Coronary artery (tissue), 2 donors: ENCODE measurements at regions not wholly inside any gene's neighbourhood (a gene's known extent, or its start where the extent isn't known, plus 50 kb on each side); places are given as distances from the start of the nearest gene placed in this dataset.

ENCODE experiments used
- DNase-seq: peaks from one replicate; pipeline ENCODE4 v3.0.0-alpha.2; 2017; ENCODE audit warnings: low spot score
- H3K27ac ChIP-seq, 2 donors: fragments of 200-600 bp; sonication (generic); one replicate each; pipeline ENCODE4 v1.5.1; 2016 to 2019
- H3K4me3 ChIP-seq: fragments of 200-600 bp; sonication (generic); 2 replicates; pipeline ENCODE4 v1.5.1; 2016; ENCODE audit warnings: mild to moderate bottlenecking, moderate library complexity
- TF ChIP-seq, protein P1 (sequence below): fragments of 200-600 bp; sonication (generic); IDR thresholded peaks from one replicate; pipeline ENCODE4 v1.5.1; 2019; ENCODE audit warnings: antibody characterized with exemption

- Histone ChIP-seq H3K27ac (no peak overlapping the region), H3K4me3 (no peak overlapping the region)
- TF ChIP-seq, protein P1, sequence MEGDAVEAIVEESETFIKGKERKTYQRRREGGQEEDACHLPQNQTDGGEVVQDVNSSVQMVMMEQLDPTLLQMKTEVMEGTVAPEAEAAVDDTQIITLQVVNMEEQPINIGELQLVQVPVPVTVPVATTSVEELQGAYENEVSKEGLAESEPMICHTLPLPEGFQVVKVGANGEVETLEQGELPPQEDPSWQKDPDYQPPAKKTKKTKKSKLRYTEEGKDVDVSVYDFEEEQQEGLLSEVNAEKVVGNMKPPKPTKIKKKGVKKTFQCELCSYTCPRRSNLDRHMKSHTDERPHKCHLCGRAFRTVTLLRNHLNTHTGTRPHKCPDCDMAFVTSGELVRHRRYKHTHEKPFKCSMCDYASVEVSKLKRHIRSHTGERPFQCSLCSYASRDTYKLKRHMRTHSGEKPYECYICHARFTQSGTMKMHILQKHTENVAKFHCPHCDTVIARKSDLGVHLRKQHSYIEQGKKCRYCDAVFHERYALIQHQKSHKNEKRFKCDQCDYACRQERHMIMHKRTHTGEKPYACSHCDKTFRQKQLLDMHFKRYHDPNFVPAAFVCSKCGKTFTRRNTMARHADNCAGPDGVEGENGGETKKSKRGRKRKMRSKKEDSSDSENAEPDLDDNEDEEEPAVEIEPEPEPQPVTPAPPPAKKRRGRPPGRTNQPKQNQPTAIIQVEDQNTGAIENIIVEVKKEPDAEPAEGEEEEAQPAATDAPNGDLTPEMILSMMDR = no peak
- no peak for DNase-seq
These were observed 325.9 kb downstream of the NDFIP2 start for GRCh38 chr13:79806821-79807220.

DNA sequence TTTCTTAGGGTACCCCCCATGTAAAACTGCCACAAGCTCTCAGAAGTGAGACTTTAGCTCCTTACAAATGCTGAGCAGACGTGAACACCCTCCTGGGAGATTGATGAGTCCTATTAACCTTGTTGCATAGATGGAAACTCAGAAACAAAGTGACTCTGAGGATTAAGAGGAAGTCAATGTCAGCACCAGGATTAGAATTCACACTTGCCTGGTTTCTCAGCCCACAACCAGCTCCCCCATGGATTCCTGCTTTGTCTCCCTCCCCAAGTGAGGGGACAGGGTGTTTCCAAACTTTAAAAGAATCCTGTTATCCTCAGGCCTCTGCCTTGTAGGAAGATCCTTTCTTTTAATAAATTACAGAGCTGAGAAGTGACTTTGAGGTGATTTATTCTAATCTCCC, 324.4 kb downstream of the NDFIP2 start:
- TF ChIP-seq, protein P1 = no peak
- Histone ChIP-seq H3K27ac (no peak overlapping the region), H3K4me3 (no peak overlapping the region)
- no peak for DNase-seq

DNA sequence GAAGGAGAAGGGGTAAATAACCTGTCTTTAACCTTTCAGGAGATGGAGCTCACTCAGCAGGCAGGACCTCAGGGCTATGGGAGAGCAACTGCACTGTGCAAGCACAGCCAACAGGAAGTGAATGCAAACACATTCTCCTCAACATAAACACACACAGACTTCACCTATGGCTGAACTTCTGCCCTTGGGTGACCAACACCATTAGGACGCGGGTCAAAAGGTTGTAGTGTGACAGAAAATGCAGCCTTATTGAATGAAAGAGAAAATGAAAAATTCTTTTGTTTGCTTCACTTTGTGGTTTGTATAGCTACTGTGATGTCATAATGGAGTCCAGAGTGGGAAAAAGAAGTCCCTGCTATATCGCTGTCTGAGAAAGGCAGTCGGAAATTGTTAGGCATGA, 323.0 kb downstream of the NDFIP2 start:
- TF ChIP-seq, protein P1 = no peak
- H3K27ac ChIP-seq = no peak overlapping the region
- DNase-seq = no peak
- no peak overlapping the region for H3K4me3 ChIP-seq

GRCh38 chr13:79803296-79803695, 322.3 kb downstream of the NDFIP2 start:
- TF ChIP-seq, protein P1 = no peak
- H3K4me3 ChIP-seq = no peak overlapping the region
- no peak for DNase-seq

GRCh38 chr13:79802389-79803085, 321.6 kb downstream of the NDFIP2 start:
- DNase-seq = no peak
- H3K4me3 ChIP-seq = no peak overlapping the region
- TF ChIP-seq, protein P1 = no peak
- H3K27ac ChIP-seq = no peak overlapping the region

More at GRCh38 chr13:79803296-79803695, 322.3 kb downstream of the NDFIP2 start:
- no peak overlapping the region for H3K27ac ChIP-seq

DNA sequence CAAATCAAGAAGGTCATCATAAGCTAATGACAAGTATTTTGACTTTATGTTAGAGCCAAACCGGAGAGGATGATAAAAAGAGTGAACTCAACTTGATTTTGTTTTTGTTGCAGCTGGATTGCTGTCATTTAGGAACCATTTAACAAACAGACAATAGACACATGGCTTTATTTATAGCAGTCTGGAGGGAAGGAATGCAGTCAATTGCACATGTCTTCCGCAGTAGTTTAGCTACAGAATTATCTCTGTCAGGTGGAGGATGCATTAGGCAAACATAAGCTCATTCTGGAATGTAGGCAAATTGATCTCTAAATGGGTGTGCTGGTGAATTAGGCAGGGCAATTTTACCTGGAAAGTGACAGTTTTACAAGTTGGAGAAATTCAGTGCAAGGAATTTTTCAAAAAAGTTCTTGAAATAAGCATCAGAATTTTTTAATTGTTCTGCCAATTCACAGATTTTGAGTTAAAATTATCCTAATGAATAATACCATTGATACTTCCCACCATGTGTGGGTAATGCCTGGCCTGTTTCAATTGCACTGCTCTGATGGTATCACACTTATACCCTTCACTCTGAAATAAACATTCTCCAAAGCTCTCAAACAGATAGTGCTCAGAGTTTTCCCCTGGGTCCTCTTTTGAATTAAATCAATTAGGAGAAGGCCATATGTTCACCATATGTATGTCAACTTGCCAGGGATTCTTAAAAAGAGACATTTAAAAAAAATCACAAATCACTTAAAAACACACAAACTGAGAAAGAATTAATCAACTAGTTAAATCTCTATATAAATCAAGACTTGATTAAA, 318.3 kb downstream of the NDFIP2 start:
- no peak for DNase-seq
- TF ChIP-seq, protein P1 = no peak
- H3K4me3 ChIP-seq = no peak overlapping the region
- H3K27ac ChIP-seq = no peak overlapping the region

GRCh38 chr13:79796136-79796535, 315.2 kb downstream of the NDFIP2 start:
- TF ChIP-seq, protein P1 = no peak
- Histone ChIP-seq H3K27ac (no peak overlapping the region), H3K4me3 (no peak overlapping the region)
- DNase-seq = no peak
